HG03039 (cell line): ENCODE measurements at regions not wholly inside any gene's neighbourhood (a gene's known extent, or its start where the extent isn't known, plus 50 kb on each side); places are given as distances from the start of the nearest gene placed in this dataset.
"Not testable (repeated sequence)": the region's sequence is repeated elsewhere in the genome, so short reads cannot be mapped to it uniquely, and the experiment has no call there.

Source experiments
- ATAC-seq: cut with Tn5 transposase; IDR thresholded peaks from one replicate; pipeline ENCODE4 v1.9.1; 2021; ENCODE audit warnings: mild to moderate bottlenecking, moderate library complexity; ENCODE audit not compliant: unreplicated experiment

- no peak for ATAC-seq
Measured at GRCh38 chr1:189962181-189962580, 515.5 kb downstream of the BRINP3 start.

- no peak for ATAC-seq
Measured at GRCh38 chr1:189970331-189971230, 507.1 kb downstream of the BRINP3 start.

DNA sequence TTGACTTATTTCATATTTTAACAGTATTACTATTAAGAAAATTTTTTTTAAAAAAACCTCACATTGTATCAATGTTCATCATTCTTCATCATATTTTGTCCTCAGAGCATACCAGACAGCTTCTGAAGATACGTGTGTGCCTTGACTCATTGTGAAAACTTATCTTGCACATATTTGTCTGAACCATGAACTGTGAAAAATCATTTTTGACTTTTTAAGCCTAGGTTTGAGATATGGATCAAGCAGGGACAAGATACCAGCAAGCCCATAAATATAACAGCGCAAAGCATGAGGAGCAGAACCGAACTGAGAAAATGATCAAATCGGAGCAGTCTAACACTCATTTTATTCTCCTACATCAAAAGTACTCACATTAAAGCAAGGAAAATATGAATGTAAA, 506.0 kb downstream of the BRINP3 start:
- ATAC-seq, result no peak

DNA sequence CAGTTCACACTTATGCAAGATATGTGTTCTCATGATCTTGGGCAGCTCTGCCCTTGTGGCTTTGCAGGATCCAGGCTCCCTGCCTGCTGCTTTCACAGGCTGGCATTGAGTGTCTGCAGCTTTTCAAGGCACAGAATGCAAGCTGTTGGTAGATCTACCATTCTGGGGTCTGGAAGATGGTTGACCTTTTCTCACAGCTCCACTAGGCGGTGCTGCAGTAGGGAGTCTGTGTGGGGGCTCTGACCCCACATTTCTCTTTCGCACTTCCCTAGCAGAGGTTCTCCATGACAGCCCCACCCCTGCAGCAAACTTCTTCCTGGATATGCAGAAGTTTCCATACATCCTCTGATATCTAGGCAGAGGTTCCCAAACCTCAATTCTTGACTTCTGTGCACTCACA, 500.5 kb downstream of the BRINP3 start:
- no peak for ATAC-seq

DNA sequence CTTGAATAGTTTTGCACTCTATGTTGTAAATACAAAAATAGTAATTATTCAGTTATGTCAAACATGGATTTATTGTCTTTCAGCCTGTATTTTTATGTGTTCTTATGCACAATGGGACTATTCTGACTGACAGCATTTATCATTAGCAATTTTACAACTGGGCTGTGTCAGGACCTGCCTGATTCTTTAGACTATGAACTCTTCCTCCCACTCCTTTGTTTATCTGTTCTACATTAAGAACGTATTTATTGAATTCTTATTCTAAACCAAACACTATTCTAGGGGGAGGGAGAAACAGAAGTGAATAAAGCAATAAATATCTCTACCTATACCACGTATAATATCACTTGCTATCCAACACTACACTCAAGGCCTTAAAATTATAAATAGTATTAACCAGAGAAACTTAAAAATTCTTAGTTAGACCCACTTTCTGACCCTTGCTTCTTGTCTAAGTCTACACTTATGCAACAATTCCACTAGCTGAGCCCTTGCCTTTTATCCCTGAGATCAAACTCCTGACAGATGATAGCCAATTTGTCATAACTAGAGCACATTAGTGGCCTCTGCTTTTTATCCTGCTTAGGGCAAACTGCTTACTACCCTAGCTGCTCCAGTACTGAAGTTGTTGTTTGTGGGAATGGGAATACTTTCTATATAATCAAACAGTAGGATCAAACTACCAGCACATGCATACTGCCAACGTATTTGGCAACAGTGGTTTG, 494.3 kb downstream of the BRINP3 start:
- ATAC-seq, result no peak

GRCh38 chr1:189986516-189986915, 491.1 kb downstream of the BRINP3 start:
- no peak for ATAC-seq

DNA sequence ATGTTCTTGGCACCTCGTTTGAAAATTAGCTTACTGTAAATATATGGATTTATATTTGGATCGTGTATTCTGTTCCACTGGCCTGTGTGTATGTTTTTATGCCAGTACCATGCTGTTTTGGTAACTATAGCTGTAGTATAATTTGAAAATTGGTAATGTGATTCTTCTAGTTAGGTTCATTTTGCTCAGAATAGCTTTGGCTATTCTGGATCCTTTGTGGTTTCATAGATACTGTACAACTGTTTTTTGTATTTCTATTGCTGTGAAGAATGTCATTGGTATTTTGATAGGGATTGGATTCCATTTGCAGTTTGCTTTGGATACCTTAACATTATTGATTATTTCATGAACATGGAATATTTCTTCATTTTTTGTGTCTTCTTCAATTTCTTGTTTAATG, 490.2 kb downstream of the BRINP3 start:
- no peak for ATAC-seq

DNA sequence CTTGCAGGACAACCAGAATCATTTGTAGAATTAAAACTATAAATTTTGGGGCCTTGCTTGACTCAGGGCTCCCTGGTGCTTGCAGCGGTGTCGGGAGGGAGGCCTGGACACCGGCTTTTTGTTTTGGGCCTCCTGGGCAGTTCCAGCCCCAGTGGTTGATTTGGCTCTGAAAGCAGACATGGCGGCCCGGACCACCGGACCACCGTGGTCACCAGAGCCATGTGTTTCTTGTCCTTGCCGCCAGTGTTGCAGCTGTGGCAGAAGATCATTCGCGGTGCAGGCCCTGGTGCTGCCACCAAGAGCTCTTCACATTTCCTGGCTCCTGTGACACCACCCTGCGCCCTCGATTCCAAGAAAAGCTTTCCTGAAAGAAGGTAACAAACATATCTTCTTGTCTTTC, 484.8 kb downstream of the BRINP3 start:
- no peak for ATAC-seq

GRCh38 chr1:190000365-190000872, 477.2 kb downstream of the BRINP3 start:
- ATAC-seq, result no peak

DNA sequence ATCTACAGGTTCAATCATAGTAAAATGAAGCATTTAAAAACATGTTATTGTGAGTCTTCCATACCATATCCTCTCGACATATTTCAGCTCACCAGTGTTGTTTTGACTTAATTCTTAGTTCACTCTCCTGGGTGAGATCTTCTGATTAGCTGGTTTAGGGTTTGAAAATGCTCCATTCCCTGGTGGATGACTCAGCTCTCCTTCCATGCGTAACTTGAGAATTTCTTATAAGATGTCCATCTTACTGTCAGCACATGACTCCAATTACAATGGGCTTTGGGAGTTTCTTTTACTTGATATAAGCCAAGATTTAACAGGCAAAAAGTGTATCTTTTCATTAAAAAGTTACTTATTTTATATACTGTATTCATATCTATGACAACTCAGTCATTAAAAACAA, 476.5 kb downstream of the BRINP3 start:
- ATAC-seq, result no peak

- ATAC-seq, result no peak
Measured at GRCh38 chr1:190003376-190003775, 474.3 kb downstream of the BRINP3 start.

- no peak for ATAC-seq
Measured at GRCh38 chr1:190011585-190011984, 466.1 kb downstream of the BRINP3 start.

DNA sequence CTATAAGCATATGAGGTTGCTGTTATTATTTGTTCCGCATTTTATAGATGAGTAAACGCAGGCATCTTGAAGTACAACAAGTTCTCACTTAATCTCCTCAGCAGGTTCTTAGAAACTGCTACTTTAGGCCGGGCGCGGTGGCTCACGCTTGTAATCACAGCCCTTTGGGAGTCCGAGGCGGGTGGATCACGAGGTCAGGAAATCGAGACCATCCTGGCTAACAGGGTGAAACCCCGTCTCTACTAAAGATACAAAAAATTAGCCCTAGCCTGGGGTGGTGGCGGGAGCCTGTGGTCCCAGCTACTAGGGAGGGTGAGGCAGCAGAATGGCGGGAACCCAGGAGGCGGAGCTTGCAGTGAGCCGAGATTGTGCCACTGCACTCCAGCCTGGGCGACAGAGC, 458.5 kb downstream of the BRINP3 start:
- not testable (repeated sequence) for ATAC-seq

DNA sequence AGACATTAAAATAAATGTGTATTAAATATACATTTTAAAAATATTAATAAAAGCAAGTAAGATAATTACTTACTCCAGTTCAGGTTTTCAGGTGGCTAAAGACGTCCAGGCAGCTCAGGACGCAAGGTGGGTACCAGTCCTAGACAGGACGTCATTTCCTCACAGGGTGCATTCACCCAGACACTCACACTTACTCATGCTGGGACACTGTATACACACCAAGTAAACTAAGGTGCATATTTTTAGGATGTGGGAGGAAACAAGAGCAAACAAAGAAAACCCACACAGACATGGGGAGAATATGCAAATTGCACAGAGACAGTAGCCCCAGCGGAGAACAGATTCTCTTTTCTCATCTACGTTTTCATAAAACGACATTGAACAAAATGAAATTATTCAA, 457.9 kb downstream of the BRINP3 start:
- no peak for ATAC-seq

DNA sequence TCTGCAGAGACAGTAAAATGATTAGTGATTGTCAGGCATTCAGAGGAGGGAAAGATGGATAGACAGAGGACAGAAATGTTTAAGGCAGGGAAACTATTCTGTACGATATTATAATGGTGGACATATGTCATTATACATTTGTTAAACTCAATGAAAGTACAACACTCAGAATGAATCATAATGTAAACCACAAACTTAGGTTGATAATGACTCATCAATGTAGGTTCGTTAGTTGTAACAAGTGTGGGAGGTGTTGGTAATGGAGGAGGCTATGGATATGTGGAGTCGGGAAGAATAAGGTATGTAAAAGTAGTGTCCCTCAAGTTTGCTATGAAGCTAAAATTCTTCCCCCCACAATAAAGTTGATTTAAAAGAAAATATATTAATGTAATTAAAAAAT, 455.0 kb downstream of the BRINP3 start:
- ATAC-seq, result no peak

DNA sequence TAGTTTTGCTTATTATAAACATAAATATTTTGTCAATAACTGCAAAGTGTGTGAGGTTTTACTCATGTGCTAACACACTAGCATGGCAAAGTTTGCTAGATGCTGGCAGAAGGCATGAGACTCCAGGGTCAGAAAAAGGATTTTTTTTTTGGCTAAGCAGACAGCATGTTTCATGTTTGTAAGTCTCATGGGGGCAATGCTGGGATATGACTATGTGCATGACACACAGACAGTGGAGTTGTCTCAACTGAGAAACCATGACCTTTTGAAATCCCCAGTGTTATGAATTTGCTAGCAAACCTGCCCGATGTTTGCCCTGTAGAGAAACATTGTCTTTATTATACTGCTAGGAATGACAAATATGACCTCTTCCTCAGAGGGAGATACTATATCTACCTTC, 448.2 kb downstream of the BRINP3 start:
- no peak for ATAC-seq

GRCh38 chr1:190043655-190044054, 434.0 kb downstream of the BRINP3 start:
- ATAC-seq, result no peak

DNA sequence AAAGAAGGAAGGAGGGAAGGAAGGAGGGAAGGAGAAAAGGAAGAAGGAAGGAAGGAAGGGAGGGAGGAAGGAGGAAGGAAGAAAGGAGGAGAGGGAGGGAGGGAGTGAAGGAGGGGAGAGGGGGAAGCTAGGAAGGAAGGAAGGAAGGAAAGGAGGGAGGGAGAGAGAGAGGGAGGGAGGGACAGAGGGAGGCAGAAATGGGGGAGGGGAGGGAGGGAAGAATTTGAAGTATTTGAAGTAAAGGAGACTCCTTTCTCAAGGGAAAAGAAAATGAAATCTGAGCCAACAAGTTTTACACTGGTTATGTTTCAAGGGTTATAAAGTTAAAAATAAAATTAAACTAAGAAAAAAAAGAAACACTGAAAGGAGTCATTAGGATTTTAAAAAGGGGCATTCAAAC, 431.4 kb downstream of the BRINP3 start:
- no peak for ATAC-seq
